K562 (cell line): ENCODE measurements at regions not wholly inside any gene's neighbourhood (a gene's known extent, or its start where the extent isn't known, plus 50 kb on each side); places are given as distances from the start of the nearest gene placed in this dataset.

Experiments
- ATAC-seq: fragments of 200-7000 bp; cut with Tn5 transposase; 3 replicates; pipeline ENCODE4 v1.9.1; 2020; ENCODE audit warnings: moderate library complexity
- BruUV-seq: library from RNA; stranded (reverse); fragments of 400-500 nt; replicated peaks from 2 replicates; lab custom pipeline; 2021; lab: Mats Ljungman, UMichigan
- CTCF ChIA-PET: fragments of 300-600 bp; formaldehyde crosslinking; extraction: SDS; loops from one replicate; lab custom pipeline; 2021; ENCODE audit warnings: low intra/inter-chr PET ratio; lab: Yijun Ruan, JAX
- POLR2A ChIA-PET: fragments of 300-600, 350-650 bp; sonication (Branson Sonifier 250); formaldehyde crosslinking; extraction: SDS; loops from one replicate; lab custom pipeline; 2021; ENCODE audit warnings: antibody characterized with exemption, inconsistent platforms; lab: Yijun Ruan, JAX
- DNase-seq, 4 experiments: peaks; one replicate each; pipeline versions ENCODE4 v3.0.0 to v3.0.0-alpha.2; 2011 to 2018; ENCODE audit warnings: low spot score in 3 of 4, mixed read lengths in 3 of 4; ENCODE audit errors: extremely low read depth in 1 of 4
- FAIRE-seq: peaks from 2 replicates; lab custom pipeline; 2011; peaks lifted over from hg19 to GRCh38; lab: Jason Lieb, UNC
- H2AFZ ChIP-seq: 2 replicates; pipeline ENCODE4 v1.6.0; 2011; ENCODE audit warnings: low read depth, low read length, control low read depth, inconsistent platforms
- H3K27ac ChIP-seq: fragments of 200-600 bp; 3 replicates; pipeline ENCODE4 v1.8.0; 2011; ENCODE audit warnings: low read depth, mild to moderate bottlenecking, control low read depth, inconsistent platforms, low read length, moderate library complexity, mixed read lengths; ENCODE audit errors: extremely low read depth
- H3K27me3 ChIP-seq, 2 experiments: fragments of 300-600 bp in 1 of 2; 2 replicates in 1 of 2; 3 replicates in 1 of 2; pipeline versions ENCODE4 v1.6.0 to v1.8.0; 2011; ENCODE audit warnings: inconsistent platforms in 2 of 2, low read length in 2 of 2, mild to moderate bottlenecking in 1 of 2, mixed read lengths in 1 of 2, moderate library complexity in 1 of 2; ENCODE audit not compliant: control insufficient read depth in 2 of 2, insufficient read depth in 2 of 2
- H3K36me3 ChIP-seq: fragments of 300-600 bp; 3 replicates; pipeline ENCODE4 v1.8.0; 2011; ENCODE audit warnings: mild to moderate bottlenecking, low read length, inconsistent platforms; ENCODE audit not compliant: control insufficient read depth, insufficient read depth
- H3K4me1 ChIP-seq, 2 experiments: fragments of 200-600 bp in 1 of 2; replicated peaks in 1 of 2; 2 replicates in 1 of 2; 3 replicates in 1 of 2; pipeline versions ENCODE4 v1.5.1 to v1.8.0; 2011; ENCODE audit warnings: inconsistent platforms in 2 of 2, low read length in 2 of 2, mild to moderate bottlenecking in 1 of 2, mixed read lengths in 1 of 2, moderate library complexity in 1 of 2; ENCODE audit not compliant: control insufficient read depth in 2 of 2, insufficient read depth in 2 of 2
- H3K4me2 ChIP-seq: 2 replicates; pipeline ENCODE4 v1.6.1; 2011; ENCODE audit warnings: low read length, control low read depth, inconsistent platforms, mixed read lengths; ENCODE audit not compliant: insufficient read depth
- H3K4me3 ChIP-seq: fragments of 200-600 bp; sonication (generic), shearing (Covaris generic); 2 replicates; pipeline ENCODE4 v1.5.1; 2016; ENCODE audit warnings: control low read depth, inconsistent platforms
- H3K79me2 ChIP-seq: fragments of 200-600 bp; 3 replicates; pipeline ENCODE4 v1.8.0; 2011; ENCODE audit warnings: low read length, inconsistent platforms; ENCODE audit not compliant: control insufficient read depth, insufficient read depth
- H3K9ac ChIP-seq, 2 experiments: 2 replicates each; pipeline versions ENCODE4 v1.6.0 to v1.6.1; 2011; ENCODE audit warnings: low read depth in 2 of 2, low read length in 2 of 2, control low read depth in 1 of 2, inconsistent platforms in 1 of 2, mild to moderate bottlenecking in 1 of 2, mixed read lengths in 1 of 2; ENCODE audit not compliant: insufficient read depth in 1 of 2
- H3K9me1 ChIP-seq: one replicate; pipeline ENCODE4 v1.6.0; 2011; ENCODE audit warnings: inconsistent platforms, mild to moderate bottlenecking, low read length, moderate library complexity; ENCODE audit not compliant: control insufficient read depth, insufficient read depth
- H3K9me3 ChIP-seq: replicated peaks from 2 replicates; pipeline ENCODE4 v1.5.1; 2011; ENCODE audit warnings: low read depth, low read length, inconsistent platforms; ENCODE audit not compliant: control insufficient read depth, insufficient read depth
- H4K20me1 ChIP-seq: replicated peaks from 2 replicates; pipeline ENCODE4 v1.6.1; 2011; ENCODE audit warnings: low read length, inconsistent platforms, mixed read lengths; ENCODE audit not compliant: control insufficient read depth, insufficient read depth
- ETV1 ChIP-seq: fragments of 450-650 bp; conservative IDR thresholded peaks from 2 replicates; pipeline ENCODE4 v1.6.1; 2016; ENCODE audit warnings: missing genetic modification characterization, control low read depth, low read depth, missing compliant biosample characterization
- FOS ChIP-seq: IDR thresholded peaks from 3 replicates; pipeline ENCODE4 v1.6.1; 2011; ENCODE audit not compliant: insufficient read length; ENCODE audit errors: extremely low read depth
- HDAC3 ChIP-seq: fragments of 450-650 bp; IDR thresholded peaks from 2 replicates; pipeline ENCODE4 v1.6.1; 2018; ENCODE audit warnings: borderline replicate concordance, mild to moderate bottlenecking, moderate library complexity; ENCODE audit not compliant: partially characterized antibody
- HDAC6 ChIP-seq: IDR thresholded peaks from 2 replicates; pipeline ENCODE4 v1.6.1; 2012; ENCODE audit warnings: low read depth, mild to moderate bottlenecking, control low read depth, inconsistent platforms, low read length, moderate library complexity
- HLTF ChIP-seq: fragments of 450-650 bp; IDR thresholded peaks from 2 replicates; pipeline ENCODE4 v1.6.1; 2016
- KDM1A ChIP-seq, 2 experiments: fragments of 450-650 bp; IDR thresholded peaks; 2 replicates each; pipeline ENCODE4 v1.6.1; 2016; ENCODE audit warnings: mild to moderate bottlenecking in 2 of 2
- NR2C2 ChIP-seq, 2 experiments: fragments of 200-800 bp in 1 of 2; sonication (Bioruptor generic) in 1 of 2; sonication (generic) in 1 of 2; formaldehyde crosslinking in 1 of 2; IDR thresholded peaks; 2 replicates each; pipeline versions ENCODE4 v1.6.1 to v1.8.0; 2016 to 2022; ENCODE audit warnings: mild to moderate bottlenecking in 1 of 2, missing compliant biosample characterization in 1 of 2, missing genetic modification characterization in 1 of 2, missing genetic modification reagents in 1 of 2
- PATZ1 ChIP-seq: fragments of 250-450 bp; sonication (Bioruptor Pico); IDR thresholded peaks from 2 replicates; pipeline ENCODE4 v1.5.0; 2020; ENCODE audit warnings: mild to moderate bottlenecking, borderline replicate concordance
- POU5F1 ChIP-seq: fragments of 150-350 bp; IDR thresholded peaks from 2 replicates; pipeline ENCODE4 v1.6.1; 2014; ENCODE audit warnings: borderline replicate concordance, low read length, low read depth, mild to moderate bottlenecking; ENCODE audit not compliant: partially characterized antibody
- PRMT5 ChIP-seq: sonication (generic); formaldehyde crosslinking; IDR thresholded peaks from 2 replicates; pipeline ENCODE4 v1.5.0; 2020; ENCODE audit warnings: missing genetic modification reagents
- SAFB2 ChIP-seq: fragments of 200-400 bp; formaldehyde crosslinking; IDR thresholded peaks from 2 replicates; pipeline ENCODE4 v1.6.1; 2018; ENCODE audit warnings: borderline replicate concordance, low read length, low read depth, moderate library complexity; ENCODE audit not compliant: severe bottlenecking
- SIN3B ChIP-seq: fragments of 450-650 bp; IDR thresholded peaks from 2 replicates; pipeline ENCODE4 v1.6.1; 2017; ENCODE audit warnings: low read depth, mild to moderate bottlenecking, moderate library complexity
- TAF9B ChIP-seq: fragments of 450-650 bp; IDR thresholded peaks from 2 replicates; pipeline ENCODE4 v1.6.1; 2018; ENCODE audit warnings: mild to moderate bottlenecking; ENCODE audit not compliant: partially characterized antibody
- TEAD2 ChIP-seq: fragments of 450-650 bp; IDR thresholded peaks from 2 replicates; pipeline ENCODE4 v1.6.1; 2016; ENCODE audit warnings: missing genetic modification characterization, control low read depth, missing compliant biosample characterization
- TFE3 ChIP-seq: fragments of 450-650 bp; formaldehyde crosslinking; IDR thresholded peaks from 2 replicates; pipeline ENCODE4 v1.4.0; 2020; ENCODE audit warnings: mild to moderate bottlenecking, mixed read lengths
- ZNF140 ChIP-seq: fragments of 250-450 bp; sonication (Bioruptor Pico); IDR thresholded peaks from 2 replicates; pipeline ENCODE4 v1.8.0; 2021; ENCODE audit warnings: moderate library complexity, mild to moderate bottlenecking, inconsistent platforms
- ZNF655 ChIP-seq: fragments of 250-450 bp; sonication (Bioruptor Pico); IDR thresholded peaks from 2 replicates; pipeline ENCODE4 v1.5.0; 2021
- ZNF77 ChIP-seq: fragments of 250-450 bp; sonication (Bioruptor Pico); IDR thresholded peaks from 2 replicates; pipeline ENCODE4 v1.5.0; 2020
- WGBS: fragments of 100-300 bp; shearing (Covaris generic); methylation state at CpG from one replicate; pipeline ENCODE4 v1.1.6; 2016; ENCODE audit warnings: low coverage, mixed read lengths; ENCODE audit not compliant: insufficient coverage; ENCODE audit errors: missing lambda C conversion rate; 5-methylcytosine and 5-hydroxymethylcytosine counted together
- in situ Hi-C: fragments of 300-500 bp; cut with MboI; formaldehyde crosslinking; loops from 4 replicates; pipeline ENCODE4 v1.15.0; 2018; ENCODE audit warnings: inconsistent platforms, mixed read lengths
- intact Hi-C: fragments of 100-400 bp; cut with micrococcal nuclease; formaldehyde crosslinking; loops from 2 replicates; pipeline ENCODE4 v1.14.2; 2022

GRCh38 chr5:38008198-38008597, 168.4 kb upstream of the GDNF start (continued):
- no peak for TF ChIP-seq SAFB2
- no peak for TF ChIP-seq KDM1A (IDR thresholded peaks at IDR 0.05)
- no peak for TF ChIP-seq ETV1 (tag)
- no peak for TF ChIP-seq TEAD2 (tag)
- TF ChIP-seq, all 486 proteins: peak for 0

- 0% methylated on average over 1 of the region's 1 CpG for WGBS
- Histone ChIP-seq H3K4me2 (no peak overlapping the region), H3K9ac (no peak overlapping the region), H4K20me1 (no peaks in the 10 kb centered on the region), H3K27ac (no peak overlapping the region), H2AFZ (no peak overlapping the region), H3K27me3 (peaks cover 0 to 7% of the 10 kb centered on the region in 2 experiments; a peak in 3 of 5 replicates), H3K36me3 (no peaks in the 10 kb centered on the region), H3K79me2 (no peaks in the 10 kb centered on the region), H3K9me1 (no peaks in the 10 kb centered on the region), H3K4me1 (no peaks in the 10 kb centered on the region), H3K9me3 (no peaks in the 10 kb centered on the region), H3K4me3 (no peak overlapping the region)
- no TSS peak for BruUV-seq
- POLR2A ChIA-PET = no interaction called here
- DNase-seq = no peak
- ATAC-seq = no peak
- CTCF ChIA-PET = no interaction called here
- intact Hi-C loops = no loop called here
- FAIRE-seq = no peak
- in situ Hi-C loops = no loop called here
- no peak for TF ChIP-seq NR2C2 (CRISPR knock-in tag; IDR thresholded peaks at IDR 0.05)
- TF ChIP-seq NR2C2 (tag; IDR thresholded peaks at IDR 0.05) = no peak
- no peak for TF ChIP-seq HLTF
- TF ChIP-seq ZNF140 (CRISPR knock-in tag) = no peak
- no peak for TF ChIP-seq HDAC3
- no peak for TF ChIP-seq ZNF77
- TF ChIP-seq PATZ1 = no peak
- TF ChIP-seq TFE3 = no peak
- no peak for TF ChIP-seq POU5F1
- no peak for TF ChIP-seq PRMT5 (CRISPR knock-in tag)
- TF ChIP-seq SIN3B = no peak
- TF ChIP-seq TAF9B = no peak
- TF ChIP-seq FOS = no peak
- no peak for TF ChIP-seq TEAD2 (tag)
- no peak for TF ChIP-seq HDAC6
- TF ChIP-seq ZNF655 (CRISPR knock-in tag) = no peak
These were observed 159.8 kb upstream of the GDNF start for GRCh38 chr5:37999593-37999992.
